ENCODE measurements at regions not wholly inside any gene's neighbourhood (a gene's known extent, or its start where the extent isn't known, plus 50 kb on each side); places are given as distances from the start of the nearest gene placed in this dataset.

- no peak overlapping the region for H3K9ac ChIP-seq (ENCODE audit: insufficient read depth in 1 of 2, low read depth in 2 of 2, low read length in 2 of 2)
- DNase-seq (ENCODE audit: extremely low read depth in 1 of 4, low spot score in 3 of 4) (no peak), FAIRE-seq (no peak), ATAC-seq (no peak)
- intact Hi-C loops (cut with micrococcal nuclease) (no loop called here), in situ Hi-C loops (cut with MboI) (no loop called here)
- no peak overlapping the region for H2AFZ ChIP-seq (ENCODE audit: low read depth, low read length)
- no peak overlapping the region for H3K4me3 ChIP-seq
- no peaks in the 10 kb centered on the region for H3K9me1 ChIP-seq (ENCODE audit: control insufficient read depth, insufficient read depth, low read length)
- CTCF ChIA-PET (ENCODE audit: low intra/inter-chr PET ratio), result no interaction called here
- no peaks in the 10 kb centered on the region for H3K4me1 ChIP-seq (replicated peaks in 1 of 2; ENCODE audit: control insufficient read depth in 2 of 2, insufficient read depth in 2 of 2, low read length in 2 of 2)
- no peaks in the 10 kb centered on the region for H3K79me2 ChIP-seq (ENCODE audit: control insufficient read depth, insufficient read depth, low read length)
- no peaks in the 10 kb centered on the region for H3K36me3 ChIP-seq (ENCODE audit: control insufficient read depth, insufficient read depth, low read length)
- POLR2A ChIA-PET, result no interaction called here
- H3K9me3 ChIP-seq (replicated peaks; ENCODE audit: control insufficient read depth, insufficient read depth, low read depth, low read length), result no peaks in the 10 kb centered on the region
- no peaks in the 10 kb centered on the region for H4K20me1 ChIP-seq (replicated peaks; ENCODE audit: control insufficient read depth, insufficient read depth, low read length)
- no peaks in the 10 kb centered on the region for H3K27me3 ChIP-seq (ENCODE audit: control insufficient read depth in 2 of 2, insufficient read depth in 2 of 2, low read length in 2 of 2)
- no peak overlapping the region for H3K4me2 ChIP-seq (ENCODE audit: insufficient read depth, low read length)
- H3K27ac ChIP-seq (ENCODE audit: extremely low read depth, low read depth, low read length), result no peak overlapping the region
- no TSS peak for BruUV-seq (replicated peaks)
- TF ChIP-seq HINFP (tag; conservative IDR thresholded peaks at IDR 0.05; ENCODE audit: low read depth), result no peak
- TF ChIP-seq ZNF699 (CRISPR knock-in tag; IDR thresholded peaks at IDR 0.05; ENCODE audit: insufficient replicate concordance), result no peak
- TF ChIP-seq ZNF707 (CRISPR knock-in tag; conservative IDR thresholded peaks at IDR 0.05), result no peak
- no peak for TF ChIP-seq TAF9B (IDR thresholded peaks at IDR 0.05; ENCODE audit: partially characterized antibody)
- no peak for TF ChIP-seq ZNF324 (CRISPR knock-in tag; IDR thresholded peaks at IDR 0.05)
- TF ChIP-seq ATF3 (IDR thresholded peaks at IDR 0.05), result no peak
- no peak for TF ChIP-seq ATF3 (CRISPR knock-in tag; conservative IDR thresholded peaks at IDR 0.05)
- no peak for TF ChIP-seq MTA1 (IDR thresholded peaks at IDR 0.05; ENCODE audit: borderline replicate concordance)
- TF ChIP-seq REST (IDR thresholded peaks at IDR 0.05; ENCODE audit: borderline replicate concordance), result no peak
- TF ChIP-seq REST (CRISPR knock-in tag; IDR thresholded peaks at IDR 0.05; ENCODE audit: low read depth), result no peak
- no peak for TF ChIP-seq NR1H2 (CRISPR knock-in tag; IDR thresholded peaks at IDR 0.05)
- no peak for TF ChIP-seq VEZF1 (CRISPR knock-in tag; IDR thresholded peaks at IDR 0.05)
- TF ChIP-seq NCOA1 (IDR thresholded peaks at IDR 0.05; ENCODE audit: low read depth), result no peak
Measured at GRCh38 chr21:27639286-27639685, 672.4 kb upstream of the ADAMTS5 start.
